ENCODE measurements at regions not wholly inside any gene's neighbourhood (a gene's known extent, or its start where the extent isn't known, plus 50 kb on each side); places are given as distances from the start of the nearest gene placed in this dataset.

DNA sequence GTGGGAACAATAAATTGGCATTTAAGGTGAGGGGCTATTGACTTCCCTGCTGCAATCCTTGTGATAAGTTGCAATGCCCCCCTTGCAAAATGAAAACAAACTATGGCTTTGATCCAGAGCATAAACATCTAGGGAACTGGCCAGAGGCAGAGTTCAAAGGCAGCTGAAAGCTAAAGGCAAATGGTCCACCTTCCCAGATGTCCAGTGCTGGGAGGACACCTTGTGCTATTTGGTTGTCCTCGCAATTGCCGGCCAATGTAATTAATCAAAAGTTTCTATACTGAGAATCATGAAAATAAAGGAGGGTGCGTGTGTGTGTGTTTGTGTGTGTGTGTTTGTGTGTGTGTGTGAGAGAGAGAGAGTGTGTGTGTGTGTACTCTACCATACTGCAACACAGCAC, 337.4 kb downstream of the CBLN4 start:
- 43% methylated on average over 3 of the region's 3 CpGs for WGBS
- intact Hi-C loops (cut with DNase I) = no loop called here
- no peaks in the 10 kb centered on the region for H3K36me3 ChIP-seq
- no peak for DNase-seq (ENCODE audit: low spot score)
- no peak for TF ChIP-seq POLR2AphosphoS5 (IDR thresholded peaks at IDR 0.05)
- TF ChIP-seq POLR2A (IDR thresholded peaks at IDR 0.05) = no peak
- TF ChIP-seq, protein P1, sequence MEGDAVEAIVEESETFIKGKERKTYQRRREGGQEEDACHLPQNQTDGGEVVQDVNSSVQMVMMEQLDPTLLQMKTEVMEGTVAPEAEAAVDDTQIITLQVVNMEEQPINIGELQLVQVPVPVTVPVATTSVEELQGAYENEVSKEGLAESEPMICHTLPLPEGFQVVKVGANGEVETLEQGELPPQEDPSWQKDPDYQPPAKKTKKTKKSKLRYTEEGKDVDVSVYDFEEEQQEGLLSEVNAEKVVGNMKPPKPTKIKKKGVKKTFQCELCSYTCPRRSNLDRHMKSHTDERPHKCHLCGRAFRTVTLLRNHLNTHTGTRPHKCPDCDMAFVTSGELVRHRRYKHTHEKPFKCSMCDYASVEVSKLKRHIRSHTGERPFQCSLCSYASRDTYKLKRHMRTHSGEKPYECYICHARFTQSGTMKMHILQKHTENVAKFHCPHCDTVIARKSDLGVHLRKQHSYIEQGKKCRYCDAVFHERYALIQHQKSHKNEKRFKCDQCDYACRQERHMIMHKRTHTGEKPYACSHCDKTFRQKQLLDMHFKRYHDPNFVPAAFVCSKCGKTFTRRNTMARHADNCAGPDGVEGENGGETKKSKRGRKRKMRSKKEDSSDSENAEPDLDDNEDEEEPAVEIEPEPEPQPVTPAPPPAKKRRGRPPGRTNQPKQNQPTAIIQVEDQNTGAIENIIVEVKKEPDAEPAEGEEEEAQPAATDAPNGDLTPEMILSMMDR (IDR thresholded peaks at IDR 0.05) = no peak
- no peaks in the 10 kb centered on the region for H3K27me3 ChIP-seq (replicated peaks; ENCODE audit: insufficient read depth)
- no peaks in the 10 kb centered on the region for H3K4me1 ChIP-seq (replicated peaks)
- H3K27ac ChIP-seq = no peak overlapping the region
- no peak overlapping the region for H3K4me3 ChIP-seq
- no peaks in the 10 kb centered on the region for H3K9me3 ChIP-seq

DNA sequence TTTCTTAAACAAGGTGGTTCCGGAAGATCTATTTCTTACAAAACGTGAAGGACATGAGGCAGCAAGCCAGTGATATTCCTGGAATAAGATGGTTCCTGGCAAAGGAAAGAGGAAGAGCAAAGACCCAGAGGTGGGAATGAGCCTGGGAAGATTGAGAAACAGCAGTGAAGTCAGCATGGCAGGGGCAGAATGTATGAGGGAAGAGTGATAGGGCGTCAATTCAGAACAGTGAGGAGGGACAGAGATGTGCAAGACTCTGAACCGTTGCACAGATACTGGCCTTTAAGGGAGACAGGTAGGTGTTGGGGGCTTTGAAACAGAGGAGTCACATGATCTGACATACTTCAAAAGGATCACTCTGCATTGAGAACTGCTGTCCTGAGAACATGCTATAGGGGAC, 338.3 kb downstream of the CBLN4 start:
- H3K27me3 ChIP-seq (replicated peaks; ENCODE audit: insufficient read depth) = no peaks in the 10 kb centered on the region
- DNase-seq (ENCODE audit: low spot score) = no peak
- H3K4me1 ChIP-seq (replicated peaks) = no peaks in the 10 kb centered on the region
- no peak overlapping the region for H3K4me3 ChIP-seq
- intact Hi-C loops (cut with DNase I) = no loop called here
- no peak overlapping the region for H3K27ac ChIP-seq
- TF ChIP-seq POLR2AphosphoS5 (IDR thresholded peaks at IDR 0.05) = no peak
- TF ChIP-seq POLR2A (IDR thresholded peaks at IDR 0.05) = no peak
- TF ChIP-seq, protein P1 (IDR thresholded peaks at IDR 0.05) = no peak
- WGBS = 69% methylated on average over 4 of the region's 4 CpGs
- no peaks in the 10 kb centered on the region for H3K36me3 ChIP-seq
- no peaks in the 10 kb centered on the region for H3K9me3 ChIP-seq

DNA sequence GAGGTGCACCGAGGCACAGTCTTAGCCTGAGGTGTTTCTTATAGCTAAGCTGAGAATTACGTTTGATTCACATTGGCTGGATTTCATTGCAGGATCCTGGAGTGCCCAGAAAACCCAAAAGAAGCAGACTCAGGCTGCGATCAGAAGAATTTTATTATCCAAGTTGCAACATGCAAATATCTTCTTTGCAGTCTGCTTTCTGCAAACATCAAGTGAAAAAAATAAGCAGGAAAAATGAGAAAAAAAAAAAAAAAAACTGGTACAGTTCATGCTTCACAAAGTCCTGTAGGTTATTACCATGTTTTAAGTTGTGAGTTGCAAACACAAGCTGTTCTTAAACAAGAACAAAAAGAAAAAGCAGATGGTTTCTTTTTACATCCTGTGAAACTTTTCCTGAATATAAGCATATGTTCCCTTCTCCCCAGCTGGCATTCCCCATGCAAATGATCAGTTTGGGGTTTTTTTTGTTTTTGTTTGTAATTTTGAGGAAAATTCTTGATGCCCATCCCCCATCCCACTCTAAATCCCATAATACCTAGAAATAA, 349.0 kb downstream of the CBLN4 start:
- no peak overlapping the region for H3K27ac ChIP-seq
- H3K4me3 ChIP-seq = no peak overlapping the region
- H3K36me3 ChIP-seq = no peaks in the 10 kb centered on the region
- H3K9me3 ChIP-seq = no peaks in the 10 kb centered on the region
- TF ChIP-seq, protein P1 (IDR thresholded peaks at IDR 0.05) = no peak
- TF ChIP-seq POLR2A (IDR thresholded peaks at IDR 0.05) (no peak), POLR2AphosphoS5 (IDR thresholded peaks at IDR 0.05) (no peak)
- no peak for DNase-seq (ENCODE audit: low spot score)
- intact Hi-C loops (cut with DNase I) = no loop called here
- no peaks in the 10 kb centered on the region for H3K4me1 ChIP-seq (replicated peaks)
- no peaks in the 10 kb centered on the region for H3K27me3 ChIP-seq (replicated peaks; ENCODE audit: insufficient read depth)
- 31% methylated on average over 3 of the region's 3 CpGs for WGBS

DNA sequence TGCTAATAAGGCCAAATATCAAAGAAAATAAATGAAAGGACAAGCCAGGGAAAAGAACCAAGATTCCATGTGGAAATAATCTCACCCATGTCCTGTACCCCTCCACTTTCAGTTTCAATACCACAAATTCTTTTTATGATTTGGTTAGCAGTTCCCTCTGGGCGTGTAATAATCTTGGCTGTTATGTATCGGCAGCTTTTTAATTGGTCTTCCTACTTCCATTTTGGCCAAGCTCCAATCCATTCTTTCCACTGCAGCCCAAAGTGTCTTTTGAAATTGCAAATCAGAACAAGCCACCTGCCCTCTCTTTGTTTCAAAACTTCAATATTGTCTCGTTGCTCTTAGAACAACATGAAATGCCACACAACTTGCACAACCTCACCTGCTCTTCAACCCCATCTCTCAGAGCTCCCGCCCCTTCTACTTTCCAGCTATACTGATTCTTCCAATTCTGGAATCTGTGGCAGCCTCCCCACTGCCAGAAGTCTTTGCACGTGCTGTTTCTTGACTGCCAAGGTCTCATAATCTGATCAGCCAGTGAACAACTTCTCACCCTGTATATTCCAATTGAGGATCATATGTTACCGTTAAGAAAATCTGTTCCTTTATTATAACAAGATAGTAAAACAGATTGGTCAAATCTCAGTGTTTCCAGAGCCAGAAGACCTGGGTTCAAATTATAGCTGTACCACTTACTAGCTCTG, 354.5 kb downstream of the CBLN4 start:
- intact Hi-C loops (cut with DNase I) = no loop called here
- H3K4me3 ChIP-seq = no peak overlapping the region
- 22% methylated on average over 6 of the region's 6 CpGs for WGBS

More for the DNA sequence above, 354.5 kb downstream of the CBLN4 start:
- TF ChIP-seq, protein P1 (IDR thresholded peaks at IDR 0.05) = no peak
- TF ChIP-seq POLR2A (IDR thresholded peaks at IDR 0.05) = no peak
- no peak for TF ChIP-seq POLR2AphosphoS5 (IDR thresholded peaks at IDR 0.05)
- no peaks in the 10 kb centered on the region for H3K36me3 ChIP-seq
- no peak for DNase-seq (ENCODE audit: low spot score)
- no peaks in the 10 kb centered on the region for H3K4me1 ChIP-seq (replicated peaks)
- H3K9me3 ChIP-seq = no peaks in the 10 kb centered on the region
- no peak overlapping the region for H3K27ac ChIP-seq
- H3K27me3 ChIP-seq (replicated peaks; ENCODE audit: insufficient read depth) = no peaks in the 10 kb centered on the region

Data from prostate gland (tissue), 2 donors.